Renal cortical epithelial cell (primary cell): ENCODE measurements at regions not wholly inside any gene's neighbourhood (a gene's known extent, or its start where the extent isn't known, plus 50 kb on each side); places are given as distances from the start of the nearest gene placed in this dataset.

Experiments
- DNase-seq: peaks from one replicate; pipeline ENCODE4 v3.0.0-alpha.2; 2011; ENCODE audit warnings: low read depth

DNA sequence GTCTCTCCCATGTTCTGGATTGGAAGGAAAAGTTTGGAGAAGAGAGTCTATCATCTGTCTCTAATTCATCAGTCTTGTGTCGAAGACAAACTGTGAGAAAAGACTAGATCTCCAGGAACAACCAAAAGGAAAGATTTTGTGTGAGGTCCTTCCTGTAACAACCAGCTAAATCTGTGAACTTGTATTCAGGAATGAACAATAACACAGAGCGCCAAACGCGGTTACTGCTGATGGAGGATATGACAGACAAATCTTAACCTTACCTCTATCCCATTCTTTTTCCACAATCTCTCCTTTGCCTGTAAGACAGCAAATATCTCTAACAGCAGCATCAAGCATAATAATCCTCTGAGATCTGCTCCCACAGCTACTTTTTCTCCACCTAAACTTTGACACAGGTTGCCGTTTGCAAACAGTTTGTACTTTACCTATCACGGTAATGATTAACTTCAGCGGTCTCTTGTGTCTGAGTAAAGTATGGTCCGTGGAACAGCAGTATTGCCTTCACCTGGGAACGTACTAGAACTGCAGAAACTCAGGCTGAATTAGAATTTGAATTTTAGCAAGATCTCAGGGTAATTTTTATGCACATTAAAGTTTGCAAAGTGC, 387.6 kb downstream of the ELAVL2 start:
- peak; percentile 9 for DNase-seq

GRCh38 chr9:23441275-23441674, 384.8 kb downstream of the ELAVL2 start:
- DNase-seq: no peak

GRCh38 chr9:23444658-23445057, 381.4 kb downstream of the ELAVL2 start:
- no peak for DNase-seq

DNA sequence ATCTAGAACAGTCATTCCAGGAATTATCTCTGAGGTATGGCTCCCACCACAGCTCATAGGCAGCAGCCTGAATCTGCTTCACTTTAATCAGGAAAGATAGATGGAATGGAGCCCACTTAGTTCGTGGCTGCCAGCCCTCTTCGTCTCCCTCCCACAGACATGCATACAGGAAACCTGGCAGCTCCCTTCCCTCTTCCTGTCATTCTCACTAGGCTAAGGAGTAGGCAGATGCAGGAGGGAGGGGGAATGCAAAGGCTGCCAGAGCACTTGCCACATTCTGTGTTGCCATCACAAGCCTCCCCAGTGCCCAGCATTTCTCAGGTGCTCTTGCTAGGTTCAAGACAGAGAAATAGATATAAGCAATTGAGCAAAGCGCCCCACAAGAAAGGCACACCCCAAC, 378.9 kb downstream of the ELAVL2 start:
- no peak for DNase-seq

GRCh38 chr9:23447944-23448343, 378.1 kb downstream of the ELAVL2 start:
- DNase-seq: no peak

- DNase-seq: no peak
Observed at GRCh38 chr9:23451802-23452418, 374.1 kb downstream of the ELAVL2 start.

DNA sequence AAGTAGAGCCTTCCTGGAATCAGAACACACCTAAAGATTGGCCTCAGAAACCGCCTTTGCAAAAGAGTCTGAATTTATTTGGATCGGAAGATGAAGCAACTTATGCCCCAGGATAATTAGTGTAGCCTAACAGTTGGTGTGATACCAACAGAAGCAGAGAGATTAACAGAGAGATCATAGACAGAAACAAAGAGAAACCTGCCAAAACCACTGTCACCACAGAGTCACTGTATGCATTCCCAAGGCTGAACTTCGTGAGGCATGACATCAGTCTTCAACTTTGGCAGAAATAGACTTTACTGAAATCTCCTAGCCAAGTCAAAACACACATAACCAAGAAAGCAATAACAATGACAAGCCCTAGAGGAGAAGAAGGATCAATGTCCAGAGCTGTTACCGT, 361.8 kb downstream of the ELAVL2 start:
- no peak for DNase-seq

GRCh38 chr9:23467276-23467675, 358.8 kb downstream of the ELAVL2 start:
- no peak for DNase-seq

- no peak for DNase-seq
Observed at GRCh38 chr9:23477908-23478307, 348.1 kb downstream of the ELAVL2 start.

- DNase-seq: no peak
Observed at GRCh38 chr9:23483566-23483965, 342.5 kb downstream of the ELAVL2 start.

DNA sequence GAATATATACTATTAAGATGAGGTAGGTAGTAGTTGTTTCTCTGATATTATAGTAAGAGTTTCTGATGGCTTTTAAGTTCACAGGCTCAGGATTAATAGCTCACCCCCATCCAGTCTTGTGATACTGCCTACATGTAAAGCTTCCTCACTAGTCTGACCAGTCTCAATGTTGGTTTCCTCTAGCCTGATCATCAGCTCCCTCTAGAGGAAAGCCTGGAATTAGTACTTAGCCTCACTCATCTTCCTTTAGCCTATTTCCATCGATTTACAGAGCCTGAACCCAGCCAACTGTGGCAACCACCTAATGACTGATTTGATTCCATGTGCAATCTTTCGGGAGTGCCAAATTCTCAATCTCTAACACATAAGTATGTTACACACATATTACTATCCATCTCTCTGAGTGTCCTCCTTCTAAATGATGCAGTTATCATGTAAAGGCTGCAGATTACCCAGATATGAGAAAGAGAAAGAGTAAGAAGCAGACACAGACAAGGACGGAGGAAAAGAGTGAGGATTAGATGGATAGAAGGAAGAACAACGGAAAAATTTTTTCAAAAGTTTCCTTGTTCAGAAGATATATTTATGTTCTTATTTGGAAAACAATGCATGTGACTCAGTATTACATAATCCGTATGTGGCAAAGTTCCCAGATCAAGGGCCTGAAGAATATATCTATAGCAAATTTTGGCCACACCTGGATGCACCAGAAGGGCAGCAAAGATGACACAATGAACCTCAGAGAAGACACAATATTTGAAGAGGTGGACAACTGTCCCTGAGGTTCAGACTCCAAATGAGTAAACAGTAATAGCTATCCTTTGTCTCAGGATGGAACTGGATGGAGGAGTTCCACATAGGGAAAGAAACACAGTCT, 333.7 kb downstream of the ELAVL2 start:
- peak; percentile 70 for DNase-seq

GRCh38 chr9:23493219-23493618, 332.8 kb downstream of the ELAVL2 start:
- no peak for DNase-seq

DNA sequence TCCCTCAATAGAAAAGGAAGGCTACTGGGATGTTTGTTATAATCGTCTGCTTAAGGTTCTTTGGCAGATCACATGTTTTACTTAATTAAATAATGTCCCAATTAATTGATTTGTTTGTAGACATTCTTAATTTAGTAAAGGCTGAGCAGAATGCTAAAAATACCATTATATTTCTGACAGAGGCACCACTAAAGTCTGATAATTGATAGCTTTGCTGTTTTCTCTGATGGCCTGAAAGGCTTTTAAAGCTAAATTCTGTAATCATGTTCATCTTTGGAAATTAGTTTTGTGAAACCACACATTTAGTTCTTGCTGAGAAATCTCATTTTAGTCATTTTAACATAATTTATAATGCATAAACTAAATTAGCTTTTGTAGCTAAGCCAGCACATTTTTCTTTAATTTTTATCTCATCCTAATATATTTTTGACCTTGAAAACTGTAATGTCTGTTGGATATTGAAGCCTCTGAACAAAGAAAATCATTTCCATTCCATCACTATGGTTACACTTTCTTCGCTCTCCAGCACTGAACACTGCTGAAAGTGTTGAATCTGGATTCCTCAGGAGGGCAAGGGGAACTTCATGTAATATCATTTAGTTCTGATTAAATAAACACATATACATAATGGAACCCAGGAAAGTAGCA, 329.4 kb downstream of the ELAVL2 start:
- DNase-seq: no peak

DNA sequence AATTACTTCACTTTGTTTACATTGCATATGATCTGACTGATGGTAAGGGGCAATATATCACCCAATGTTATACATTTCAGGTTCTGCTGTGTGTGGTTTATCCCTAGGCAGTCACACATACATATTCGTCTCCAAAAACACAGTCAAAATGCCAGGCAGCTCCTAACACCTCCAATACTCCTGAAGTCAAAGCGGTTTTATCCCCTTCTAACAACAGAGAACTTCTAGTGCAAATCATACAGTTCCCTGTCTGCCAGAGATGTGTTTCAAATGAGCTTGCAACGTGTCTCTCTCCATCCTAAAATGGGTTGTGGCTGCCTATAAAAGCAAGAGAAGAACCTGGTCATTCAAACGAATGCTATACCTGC, 328.9 kb downstream of the ELAVL2 start:
- no peak for DNase-seq

DNA sequence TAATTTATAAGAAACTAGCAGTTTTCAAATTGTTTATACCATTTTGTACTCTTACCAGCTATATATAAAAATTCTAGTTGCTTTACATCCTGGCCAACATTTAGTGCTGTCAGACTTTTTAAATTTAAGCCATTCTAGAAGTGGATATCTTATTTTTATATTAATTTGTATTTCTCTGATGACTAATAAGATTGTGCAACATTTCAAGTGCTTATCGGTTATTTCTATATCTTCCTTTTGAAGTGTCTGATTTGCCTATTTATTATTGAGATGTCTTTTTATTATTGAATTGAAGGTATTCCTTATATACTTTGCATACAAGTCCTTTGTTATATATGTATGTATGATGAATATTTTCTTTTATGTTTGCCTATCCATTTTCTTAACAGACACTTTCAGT, 324.0 kb downstream of the ELAVL2 start:
- DNase-seq: no peak

DNA sequence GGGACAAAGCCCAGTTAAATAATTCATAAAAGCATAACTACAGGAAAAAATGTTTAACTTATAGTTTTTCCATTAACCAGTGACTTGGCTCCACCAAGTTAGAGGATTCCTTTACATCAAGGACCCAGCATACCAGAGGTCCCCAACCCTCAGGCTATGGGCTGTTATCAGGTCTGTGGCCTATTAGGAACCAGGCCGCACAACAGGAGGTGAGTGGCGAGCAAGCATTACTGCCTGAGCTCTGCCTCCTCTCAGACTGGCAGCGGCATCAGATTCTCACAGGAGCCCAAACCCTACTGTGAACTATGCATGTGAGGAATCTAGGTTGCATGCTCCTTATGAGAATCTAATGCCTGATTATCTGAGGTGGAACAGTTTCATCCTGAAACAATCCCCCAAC, 303.1 kb downstream of the ELAVL2 start:
- DNase-seq: no peak

- DNase-seq: no peak
Observed at GRCh38 chr9:23524607-23525155, 301.4 kb downstream of the ELAVL2 start.

GRCh38 chr9:23526806-23527205, 299.2 kb downstream of the ELAVL2 start:
- DNase-seq: no peak

DNA sequence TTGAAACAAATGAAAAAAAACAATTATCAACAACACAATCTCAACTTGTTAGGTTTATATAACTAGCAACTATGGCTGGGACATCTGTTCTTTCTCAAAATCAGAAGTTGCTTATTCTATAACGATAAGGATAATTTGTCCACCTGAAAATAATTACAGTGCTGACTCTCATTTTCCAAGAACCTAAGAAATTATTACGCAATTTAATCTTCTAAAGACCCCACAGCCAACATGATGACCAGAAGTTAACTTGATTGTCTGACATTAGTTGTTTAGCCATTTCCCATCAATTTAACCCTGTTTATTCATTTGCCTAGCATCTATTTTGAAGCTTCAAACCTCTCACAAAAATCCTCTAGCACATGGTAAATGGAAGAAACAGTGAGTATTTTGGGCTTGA, 293.8 kb downstream of the ELAVL2 start:
- DNase-seq: no peak

DNA sequence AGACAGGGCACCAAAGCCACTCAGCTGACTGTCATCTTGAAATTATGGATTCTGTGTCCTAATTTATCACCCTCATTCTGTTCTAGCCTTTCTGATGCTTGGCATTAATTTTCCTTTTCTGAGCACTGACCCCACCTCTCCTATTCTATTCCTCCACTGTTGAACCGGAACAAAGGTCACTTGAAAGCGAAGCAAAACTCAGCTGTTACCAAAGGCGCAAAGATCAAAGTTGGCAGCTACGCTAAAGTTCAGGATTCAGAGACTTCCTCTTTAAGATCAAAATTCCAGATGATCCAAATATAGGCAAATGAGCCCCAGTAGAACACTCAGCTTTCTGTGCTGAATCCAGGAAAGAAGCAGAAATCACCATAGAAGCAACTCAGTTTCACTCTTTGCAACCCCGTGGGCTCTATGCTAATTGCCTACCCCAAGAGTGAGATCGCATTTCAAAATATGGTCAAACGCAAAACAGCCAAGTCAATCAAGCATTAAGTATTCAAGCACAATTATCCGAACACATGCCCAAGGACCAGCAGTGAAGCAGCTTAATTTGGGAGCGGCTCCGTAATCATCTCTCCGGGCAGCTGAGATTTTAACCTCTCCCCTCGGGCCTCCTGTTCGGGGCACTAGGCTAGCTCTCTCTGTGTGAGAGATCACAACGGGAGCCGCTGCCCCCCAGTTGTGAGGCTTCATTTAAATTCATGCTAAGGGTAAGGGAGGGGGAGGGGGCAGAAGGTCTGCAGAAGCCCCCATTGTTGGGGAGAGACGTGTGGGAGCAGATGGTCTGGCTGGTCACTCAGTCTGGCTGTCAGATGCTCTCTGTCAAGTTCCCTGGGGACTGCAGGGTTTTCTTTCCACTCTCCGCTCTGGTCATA, 288.6 kb downstream of the ELAVL2 start:
- DNase-seq: no peak

DNA sequence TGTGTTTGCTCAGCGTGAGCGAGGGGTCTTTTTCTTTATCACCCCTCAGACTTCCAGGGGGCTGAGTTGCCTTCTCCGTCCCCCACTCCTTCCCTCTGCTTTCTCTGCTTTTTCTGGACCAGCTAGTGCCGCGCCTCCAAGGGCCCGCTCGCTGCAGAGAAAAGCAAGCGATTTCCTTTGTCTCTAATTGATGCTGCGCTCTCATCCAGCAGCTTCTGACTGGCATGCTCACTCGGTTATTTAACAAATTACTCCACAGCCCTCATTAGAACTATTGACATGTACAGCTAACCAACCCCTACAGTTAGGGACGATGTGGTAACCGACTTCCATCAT, 288.0 kb downstream of the ELAVL2 start:
- no peak for DNase-seq
